IMR-90 (cell line): ENCODE measurements at regions not wholly inside any gene's neighbourhood (a gene's known extent, or its start where the extent isn't known, plus 50 kb on each side); places are given as distances from the start of the nearest gene placed in this dataset.

Source experiments
- ATAC-seq: fragments of 200-7000 bp; cut with Tn5 transposase; 2 replicates; pipeline ENCODE4 v1.9.1; 2020; ENCODE audit warnings: low read depth, mild to moderate bottlenecking, moderate library complexity
- BruUV-seq: library from RNA; stranded (reverse); fragments of 400-500 nt; replicated peaks from 2 replicates; lab custom pipeline; 2021; lab: Mats Ljungman, UMichigan
- CTCF ChIA-PET: fragments of 300-600 bp; formaldehyde crosslinking; extraction: SDS; loops from one replicate; lab custom pipeline; 2021; ENCODE audit warnings: antibody characterized with exemption; lab: Yijun Ruan, JAX
- POLR2A ChIA-PET: fragments of 300-600 bp; sonication (Branson Sonifier 250); formaldehyde crosslinking; loops from one replicate; lab custom pipeline; 2022; ENCODE audit warnings: antibody characterized with exemption; ENCODE audit not compliant: unreplicated experiment; lab: Charles Lee
- DNase-seq: peaks from one replicate; pipeline ENCODE4 v3.0.0; 2013
- H2AFZ ChIP-seq: replicated peaks from 2 replicates; pipeline ENCODE3; 2013; ENCODE audit warnings: low read length, mild to moderate bottlenecking; ENCODE audit not compliant: poor library complexity
- H2AK5ac ChIP-seq: 2 replicates; pipeline ENCODE4 v1.6.1; 2013; ENCODE audit warnings: low read depth, low read length, inconsistent platforms
- H2AK9ac ChIP-seq: replicated peaks from 2 replicates; pipeline ENCODE3; 2013; ENCODE audit warnings: mild to moderate bottlenecking, low read depth, low read length, moderate library complexity; ENCODE audit not compliant: poor library complexity
- H2BK120ac ChIP-seq: 2 replicates; pipeline ENCODE4 v1.6.1; 2013; ENCODE audit warnings: low read depth, low read length, inconsistent platforms
- H2BK15ac ChIP-seq: 3 replicates; pipeline ENCODE4 v1.6.1; 2013; ENCODE audit warnings: low read depth, low read length, inconsistent platforms
- H2BK20ac ChIP-seq: 2 replicates; pipeline ENCODE4 v1.6.1; 2013; ENCODE audit warnings: low read depth, mild to moderate bottlenecking, inconsistent platforms, low read length, moderate library complexity
- H2BK5ac ChIP-seq: 2 replicates; pipeline ENCODE4 v1.6.1; 2013; ENCODE audit warnings: mild to moderate bottlenecking, low read depth, low read length, inconsistent platforms; ENCODE audit not compliant: poor library complexity, severe bottlenecking
- H3K14ac ChIP-seq: replicated peaks from 2 replicates; pipeline ENCODE4 v1.6.1; 2013; ENCODE audit warnings: low read depth, low read length, inconsistent platforms
- H3K18ac ChIP-seq: 2 replicates; pipeline ENCODE4 v1.6.1; 2013; ENCODE audit warnings: low read depth, low read length, control low read depth
- H3K23ac ChIP-seq: 2 replicates; pipeline ENCODE4 v1.6.1; 2013; ENCODE audit warnings: low read depth, low read length, inconsistent platforms
- H3K27ac ChIP-seq: 2 replicates; pipeline ENCODE4 v1.5.1; 2013; ENCODE audit warnings: mild to moderate bottlenecking, control low read depth, low read length; ENCODE audit not compliant: insufficient read depth
- H3K27me3 ChIP-seq: 2 replicates; pipeline ENCODE4 v1.6.1; 2013; ENCODE audit warnings: low read length; ENCODE audit not compliant: control insufficient read depth, insufficient read depth
- H3K36me3 ChIP-seq: 2 replicates; pipeline ENCODE4 v1.6.1; 2013; ENCODE audit warnings: low read length, mixed read lengths; ENCODE audit not compliant: control insufficient read depth, insufficient read depth
- H3K4ac ChIP-seq: 2 replicates; pipeline ENCODE4 v1.6.1; 2013; ENCODE audit warnings: low read depth, low read length, inconsistent platforms
- H3K4me1 ChIP-seq: 2 replicates; pipeline ENCODE4 v1.6.1; 2013; ENCODE audit warnings: low read length, mixed read lengths; ENCODE audit not compliant: control insufficient read depth, insufficient read depth
- H3K4me2 ChIP-seq: 2 replicates; pipeline ENCODE4 v1.6.1; 2013; ENCODE audit warnings: low read depth, mild to moderate bottlenecking, control low read depth, low read length, moderate library complexity
- H3K4me3 ChIP-seq: 2 replicates; pipeline ENCODE4 v1.5.1; 2013; ENCODE audit warnings: low read depth, mild to moderate bottlenecking, control low read depth, low read length, moderate library complexity; ENCODE audit not compliant: insufficient read depth
- H3K56ac ChIP-seq: 2 replicates; pipeline ENCODE4 v1.6.1; 2013; ENCODE audit warnings: low read length, inconsistent platforms; ENCODE audit not compliant: insufficient read depth; ENCODE audit errors: extremely low read depth
- H3K79me1 ChIP-seq, 2 experiments: 2 replicates each; pipeline ENCODE4 v1.6.1; 2013; ENCODE audit warnings: low read length in 2 of 2, inconsistent platforms in 1 of 2, low read depth in 1 of 2
- H3K9ac ChIP-seq: 2 replicates; pipeline ENCODE4 v1.6.1; 2013; ENCODE audit warnings: low read depth, low read length, control low read depth
- H3K9me1 ChIP-seq: 2 replicates; pipeline ENCODE4 v1.6.1; 2013; ENCODE audit warnings: low read length, inconsistent platforms; ENCODE audit not compliant: insufficient read depth
- H3K9me3 ChIP-seq: 2 replicates; pipeline ENCODE4 v1.6.1; 2013; ENCODE audit warnings: low read length; ENCODE audit not compliant: control insufficient read depth, insufficient read depth
- H4K20me1 ChIP-seq: 2 replicates; pipeline ENCODE4 v1.6.1; 2013; ENCODE audit warnings: low read length, inconsistent platforms; ENCODE audit not compliant: insufficient read depth
- H4K5ac ChIP-seq: 2 replicates; pipeline ENCODE4 v1.6.1; 2013; ENCODE audit warnings: mild to moderate bottlenecking, low read depth, low read length, control low read depth
- H4K8ac ChIP-seq, 2 experiments: 2 replicates each; pipeline ENCODE4 v1.6.1; 2013; ENCODE audit warnings: low read depth in 2 of 2, low read length in 2 of 2, control low read depth in 1 of 2, inconsistent platforms in 1 of 2
- H4K91ac ChIP-seq: 2 replicates; pipeline ENCODE4 v1.6.1; 2013; ENCODE audit warnings: low read depth, low read length, inconsistent platforms; ENCODE audit not compliant: insufficient read depth
- BHLHE40 ChIP-seq: fragments of 150-350 bp; IDR thresholded peaks from 2 replicates; pipeline ENCODE4 v1.6.1; 2016; ENCODE audit warnings: mild to moderate bottlenecking, low read depth, low read length
- CHD1 ChIP-seq: IDR thresholded peaks from 2 replicates; pipeline ENCODE4 v1.6.1; 2012; ENCODE audit warnings: low read depth, low read length, improper control_type of control experiment
- FOS ChIP-seq: fragments of 150-350 bp; IDR thresholded peaks from 2 replicates; pipeline ENCODE4 v1.6.1; 2016; ENCODE audit warnings: low read depth, low read length
- MAFK ChIP-seq: IDR thresholded peaks from 2 replicates; pipeline ENCODE4 v1.6.1; 2012; ENCODE audit warnings: low read depth, low read length, improper control_type of control experiment
- MXI1 ChIP-seq: IDR thresholded peaks from 2 replicates; pipeline ENCODE4 v1.6.1; 2012; ENCODE audit warnings: low read depth, mild to moderate bottlenecking, low read length, moderate library complexity, borderline replicate concordance
- RAD21 ChIP-seq: IDR thresholded peaks from 2 replicates; pipeline ENCODE4 v1.6.1; 2012; ENCODE audit warnings: low read length, improper control_type of control experiment
- RCOR1 ChIP-seq: IDR thresholded peaks from 2 replicates; pipeline ENCODE4 v1.6.1; 2012; ENCODE audit warnings: mild to moderate bottlenecking, low read length, improper control_type of control experiment; ENCODE audit not compliant: insufficient replicate concordance
- RFX5 ChIP-seq: IDR thresholded peaks from 2 replicates; pipeline ENCODE4 v1.8.0; 2012; ENCODE audit warnings: low read depth, mild to moderate bottlenecking, low read length, moderate library complexity
- SMC3 ChIP-seq: fragments of 150-350 bp; IDR thresholded peaks from 2 replicates; pipeline ENCODE4 v1.6.1; 2016; ENCODE audit warnings: low read depth, mild to moderate bottlenecking, antibody characterized with exemption, low read length, moderate library complexity
- WGBS, 2 experiments: methylation state at CpG; one replicate each; pipeline versions ENCODE4 v1.1.5 to v1.1.7; 2013; ENCODE audit warnings: missing lambda C conversion rate in 2 of 2; ENCODE audit not compliant: insufficient read length in 1 of 2; ENCODE audit errors: extremely low coverage in 2 of 2; 5-methylcytosine and 5-hydroxymethylcytosine counted together
- dilution Hi-C: fragments of 300-500 bp; cut with HindIII; formaldehyde crosslinking; loops from one replicate; pipeline ENCODE4 v1.14.3; 2018; ENCODE audit warnings: low sequenced_read_pairs; ENCODE audit not compliant: unreplicated experiment
- in situ Hi-C: fragments of 300-500 bp; cut with MboI; formaldehyde crosslinking; loops from 3 replicates; pipeline ENCODE4 v1.14.3; 2019; ENCODE audit warnings: low sequenced_read_pairs, inconsistent platforms, mixed read lengths
- intact Hi-C: fragments of 100-400 bp; cut with micrococcal nuclease; formaldehyde crosslinking; loops from 2 replicates; pipeline ENCODE4 v1.10.0; 2022
- TF ChIP-seq, protein P1 (sequence below): fragments of 150-350 bp; IDR thresholded peaks from 2 replicates; pipeline ENCODE4 v1.6.1; 2016; ENCODE audit warnings: low read depth, mild to moderate bottlenecking, low read length, moderate library complexity, borderline replicate concordance
- TF ChIP-seq, protein P2 (sequence below): conservative IDR thresholded peaks from 2 replicates; pipeline ENCODE4 v1.5.1; 2012; ENCODE audit warnings: mild to moderate bottlenecking, low read depth, low read length, improper control_type of control experiment
- TF ChIP-seq, protein P3 (sequence below): fragments of 150-350 bp; IDR thresholded peaks from 2 replicates; pipeline ENCODE4 v1.6.1; 2017; ENCODE audit warnings: mild to moderate bottlenecking, antibody characterized with exemption, low read length, low read depth

DNA sequence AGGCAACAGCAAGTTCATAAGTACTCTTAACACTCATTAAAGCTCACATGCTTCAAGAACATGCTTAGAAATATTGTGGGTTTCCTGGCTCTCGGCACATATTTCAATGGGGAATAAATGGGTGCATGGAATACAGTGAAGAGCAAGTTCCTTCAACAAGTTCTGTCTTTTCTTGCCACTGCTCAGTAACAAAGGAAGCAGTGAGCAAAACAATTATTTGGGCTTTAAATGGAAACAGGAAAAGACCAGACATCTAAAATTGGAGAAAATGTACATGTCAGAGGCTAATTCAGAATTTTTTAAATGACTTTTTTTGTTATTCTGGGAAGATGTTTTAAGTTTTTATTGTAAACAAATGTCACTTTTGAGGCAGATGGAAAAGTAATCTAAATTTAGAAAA is 478.7 kb downstream of the SETD4 start:
- H3K14ac ChIP-seq, result peak overlapping the region; percentile 47
- peak overlapping the region; percentile 37; the same call in 1 of the 2 replicates for H3K4ac ChIP-seq
- peaks cover 12% of the 10 kb centered on the region for H3K4me1 ChIP-seq
- dilution Hi-C loops (no loop called here), intact Hi-C loops (no loop called here), in situ Hi-C loops (no loop called here)
- no CpG with 5 or more reads among the region's 1 CpG for WGBS, 2 experiments
- ATAC-seq, result no peak
- H3K23ac ChIP-seq, result no peak overlapping the region
- ChIA-PET CTCF (no interaction called here), POLR2A (no interaction called here)
- no peak overlapping the region for H3K4me3 ChIP-seq
- no peak overlapping the region for H4K91ac ChIP-seq
- no peak for TF ChIP-seq CHD1
- no peak for TF ChIP-seq SMC3
- TF ChIP-seq RFX5, result no peak
- TF ChIP-seq, protein P1, sequence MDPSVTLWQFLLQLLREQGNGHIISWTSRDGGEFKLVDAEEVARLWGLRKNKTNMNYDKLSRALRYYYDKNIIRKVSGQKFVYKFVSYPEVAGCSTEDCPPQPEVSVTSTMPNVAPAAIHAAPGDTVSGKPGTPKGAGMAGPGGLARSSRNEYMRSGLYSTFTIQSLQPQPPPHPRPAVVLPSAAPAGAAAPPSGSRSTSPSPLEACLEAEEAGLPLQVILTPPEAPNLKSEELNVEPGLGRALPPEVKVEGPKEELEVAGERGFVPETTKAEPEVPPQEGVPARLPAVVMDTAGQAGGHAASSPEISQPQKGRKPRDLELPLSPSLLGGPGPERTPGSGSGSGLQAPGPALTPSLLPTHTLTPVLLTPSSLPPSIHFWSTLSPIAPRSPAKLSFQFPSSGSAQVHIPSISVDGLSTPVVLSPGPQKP, result no peak
- TF ChIP-seq, protein P2, sequence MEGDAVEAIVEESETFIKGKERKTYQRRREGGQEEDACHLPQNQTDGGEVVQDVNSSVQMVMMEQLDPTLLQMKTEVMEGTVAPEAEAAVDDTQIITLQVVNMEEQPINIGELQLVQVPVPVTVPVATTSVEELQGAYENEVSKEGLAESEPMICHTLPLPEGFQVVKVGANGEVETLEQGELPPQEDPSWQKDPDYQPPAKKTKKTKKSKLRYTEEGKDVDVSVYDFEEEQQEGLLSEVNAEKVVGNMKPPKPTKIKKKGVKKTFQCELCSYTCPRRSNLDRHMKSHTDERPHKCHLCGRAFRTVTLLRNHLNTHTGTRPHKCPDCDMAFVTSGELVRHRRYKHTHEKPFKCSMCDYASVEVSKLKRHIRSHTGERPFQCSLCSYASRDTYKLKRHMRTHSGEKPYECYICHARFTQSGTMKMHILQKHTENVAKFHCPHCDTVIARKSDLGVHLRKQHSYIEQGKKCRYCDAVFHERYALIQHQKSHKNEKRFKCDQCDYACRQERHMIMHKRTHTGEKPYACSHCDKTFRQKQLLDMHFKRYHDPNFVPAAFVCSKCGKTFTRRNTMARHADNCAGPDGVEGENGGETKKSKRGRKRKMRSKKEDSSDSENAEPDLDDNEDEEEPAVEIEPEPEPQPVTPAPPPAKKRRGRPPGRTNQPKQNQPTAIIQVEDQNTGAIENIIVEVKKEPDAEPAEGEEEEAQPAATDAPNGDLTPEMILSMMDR, result no peak
- TF ChIP-seq BHLHE40, result no peak
- no peak for TF ChIP-seq MXI1
- TF ChIP-seq MAFK, result no peak
- TF ChIP-seq, protein P3, sequence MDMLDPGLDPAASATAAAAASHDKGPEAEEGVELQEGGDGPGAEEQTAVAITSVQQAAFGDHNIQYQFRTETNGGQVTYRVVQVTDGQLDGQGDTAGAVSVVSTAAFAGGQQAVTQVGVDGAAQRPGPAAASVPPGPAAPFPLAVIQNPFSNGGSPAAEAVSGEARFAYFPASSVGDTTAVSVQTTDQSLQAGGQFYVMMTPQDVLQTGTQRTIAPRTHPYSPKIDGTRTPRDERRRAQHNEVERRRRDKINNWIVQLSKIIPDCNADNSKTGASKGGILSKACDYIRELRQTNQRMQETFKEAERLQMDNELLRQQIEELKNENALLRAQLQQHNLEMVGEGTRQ, result no peak
- TF ChIP-seq RCOR1, result no peak
- no peak for TF ChIP-seq RAD21
- TF ChIP-seq FOS, result no peak
- H3K9me1 ChIP-seq, result peaks cover 3% of the 10 kb centered on the region; the same call in 1 of the 2 replicates
- no peak overlapping the region for H4K5ac ChIP-seq
- H3K4me2 ChIP-seq, result no peak overlapping the region
- no peak overlapping the region for H3K56ac ChIP-seq
- H3K79me1 ChIP-seq, result no peaks in the 10 kb centered on the region
- peak overlapping the region; percentile 50; the same call in 1 of the 2 replicates for H2BK20ac ChIP-seq
- no peak overlapping the region; the same call in 1 of the 2 replicates for H2BK120ac ChIP-seq
- H2AK5ac ChIP-seq, result no peak overlapping the region
- H2AFZ ChIP-seq, result no peak overlapping the region
- H3K9ac ChIP-seq, result no peak overlapping the region
- H4K20me1 ChIP-seq, result no peaks in the 10 kb centered on the region
- peaks cover 2% of the 10 kb centered on the region; the same call in 1 of the 2 replicates for H3K9me3 ChIP-seq
- no peaks in the 10 kb centered on the region for H3K36me3 ChIP-seq
- no peak for DNase-seq
- no peaks in the 10 kb centered on the region for H3K27me3 ChIP-seq
- no TSS peak for BruUV-seq
- no peak overlapping the region for H2BK5ac ChIP-seq
- no peak overlapping the region for H2AK9ac ChIP-seq
- H3K18ac ChIP-seq, result peak overlapping the region; percentile 4; the same call in 1 of the 2 replicates
- no peak overlapping the region for H3K27ac ChIP-seq
- no peak overlapping the region for H2BK15ac ChIP-seq
- H4K8ac ChIP-seq, result no peak overlapping the region
